ENCODE measurements at regions not wholly inside any gene's neighbourhood (a gene's known extent, or its start where the extent isn't known, plus 50 kb on each side); places are given as distances from the start of the nearest gene placed in this dataset.

DNA sequence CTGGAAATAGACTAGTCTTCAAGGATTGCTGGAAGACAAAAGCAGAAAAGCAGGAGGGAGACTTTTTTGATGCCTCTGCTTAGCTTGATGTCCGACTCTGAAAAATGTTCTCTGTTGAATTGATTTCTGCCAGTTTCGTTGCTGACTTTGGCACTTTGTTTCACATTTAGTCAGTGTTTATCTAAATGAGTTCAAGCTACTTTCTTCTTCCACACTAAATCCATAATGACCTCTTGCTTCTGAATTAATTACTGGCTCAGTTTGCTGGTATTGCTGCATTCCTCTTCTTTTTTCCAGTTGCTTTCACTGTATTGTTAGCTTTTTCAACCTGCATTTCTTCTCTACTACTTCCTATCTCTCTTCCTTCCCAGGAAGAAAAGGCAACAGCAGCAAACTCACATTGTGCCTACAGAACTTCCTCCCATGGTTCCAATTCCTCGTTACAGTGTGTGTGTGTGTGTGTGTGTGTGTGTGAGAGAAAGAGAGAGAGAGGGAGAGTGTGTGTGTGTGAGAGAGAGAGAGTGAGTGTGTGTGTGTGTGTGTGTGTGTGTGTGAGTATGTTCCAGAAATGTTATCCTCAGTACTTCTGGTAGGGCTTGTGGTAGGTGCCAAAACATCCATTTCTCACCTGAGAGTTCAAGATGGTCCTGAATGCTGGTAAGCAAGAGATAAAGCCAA lies 234.8 kb downstream of the CSNK1G3 start:
- no peaks in the 10 kb centered on the region for H3K4me1 ChIP-seq (ENCODE audit: control insufficient read depth in 2 of 2, insufficient read depth in 2 of 2, low read length in 2 of 2)
- H3K9me3 ChIP-seq (ENCODE audit: control insufficient read depth in 2 of 2, low read length in 2 of 2): no peaks in the 10 kb centered on the region
- no peak overlapping the region for H3K9ac ChIP-seq (ENCODE audit: low read depth in 1 of 2, low read length in 2 of 2)
- no peak overlapping the region for H3K27ac ChIP-seq (ENCODE audit: low read depth in 2 of 2, low read length in 2 of 2)
- no peaks in the 10 kb centered on the region for H3K36me3 ChIP-seq (ENCODE audit: control insufficient read depth in 2 of 2, insufficient read depth in 2 of 2, low read length in 2 of 2)
- H3K4me3 ChIP-seq (ENCODE audit: low read length in 2 of 2): no peak overlapping the region
- no peaks in the 10 kb centered on the region for H3K27me3 ChIP-seq (ENCODE audit: control insufficient read depth in 2 of 2, insufficient read depth in 2 of 2, low read length in 2 of 2)

DNA sequence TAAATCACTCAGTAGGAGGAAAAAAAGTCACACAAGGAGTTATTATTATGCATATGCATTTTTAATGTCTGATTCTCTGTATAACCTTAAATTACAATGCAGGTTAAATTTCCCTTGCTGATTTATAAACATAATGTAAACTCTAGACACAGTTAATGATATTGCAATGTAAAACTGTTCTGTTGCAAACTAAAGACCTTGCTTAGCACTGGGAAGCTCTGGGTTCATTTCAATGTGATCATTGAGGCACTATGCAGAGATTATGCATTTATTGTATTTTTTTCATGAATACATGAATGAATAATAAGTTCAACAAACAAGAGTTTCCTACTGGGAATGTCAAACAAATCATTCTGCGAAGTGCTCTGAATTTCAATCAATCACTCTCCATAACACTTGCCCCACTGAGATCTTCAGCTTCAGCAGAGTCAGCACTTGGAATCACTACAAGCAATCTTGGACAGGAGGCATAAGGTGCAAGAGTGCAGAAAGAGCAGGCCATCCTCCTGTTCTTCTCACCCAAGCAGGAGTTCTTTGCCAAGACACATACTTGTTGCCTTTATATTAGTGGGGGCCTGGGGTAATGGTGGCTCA lies 232.1 kb downstream of the CSNK1G3 start:
- H3K27me3 ChIP-seq (ENCODE audit: control insufficient read depth in 2 of 2, insufficient read depth in 2 of 2, low read length in 2 of 2): no peaks in the 10 kb centered on the region
- H3K36me3 ChIP-seq (ENCODE audit: control insufficient read depth in 2 of 2, insufficient read depth in 2 of 2, low read length in 2 of 2): no peaks in the 10 kb centered on the region
- H3K9ac ChIP-seq (ENCODE audit: low read depth in 1 of 2, low read length in 2 of 2): no peak overlapping the region
- no peak overlapping the region for H3K4me3 ChIP-seq (ENCODE audit: low read length in 2 of 2)
- H3K27ac ChIP-seq (ENCODE audit: low read depth in 2 of 2, low read length in 2 of 2): no peak overlapping the region
- H3K4me1 ChIP-seq (ENCODE audit: control insufficient read depth in 2 of 2, insufficient read depth in 2 of 2, low read length in 2 of 2): no peaks in the 10 kb centered on the region
- no peaks in the 10 kb centered on the region for H3K9me3 ChIP-seq (ENCODE audit: control insufficient read depth in 2 of 2, low read length in 2 of 2)

DNA sequence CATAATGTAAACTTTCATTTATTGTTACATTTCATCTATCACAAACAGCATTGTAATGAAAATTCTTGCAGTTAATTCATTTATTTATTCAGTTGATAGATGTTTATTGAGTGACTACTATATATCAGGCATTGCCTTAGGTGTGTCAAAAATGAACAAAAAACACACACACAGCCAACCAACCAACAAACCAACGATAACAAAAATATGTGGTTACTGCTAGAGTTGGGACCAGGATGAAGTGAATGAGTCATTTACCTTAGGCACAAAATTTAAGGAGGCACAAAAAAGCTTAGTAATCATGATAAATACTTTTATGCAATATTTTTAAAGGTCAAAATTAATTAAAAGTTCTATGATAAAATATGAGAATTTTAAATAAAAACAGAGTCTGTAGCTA lies 223.4 kb downstream of the CSNK1G3 start:
- H3K9me3 ChIP-seq (ENCODE audit: control insufficient read depth in 2 of 2, low read length in 2 of 2): no peaks in the 10 kb centered on the region
- no peak overlapping the region for H3K4me3 ChIP-seq (ENCODE audit: low read length in 2 of 2)
- H3K36me3 ChIP-seq (ENCODE audit: control insufficient read depth in 2 of 2, insufficient read depth in 2 of 2, low read length in 2 of 2): no peaks in the 10 kb centered on the region

DNA sequence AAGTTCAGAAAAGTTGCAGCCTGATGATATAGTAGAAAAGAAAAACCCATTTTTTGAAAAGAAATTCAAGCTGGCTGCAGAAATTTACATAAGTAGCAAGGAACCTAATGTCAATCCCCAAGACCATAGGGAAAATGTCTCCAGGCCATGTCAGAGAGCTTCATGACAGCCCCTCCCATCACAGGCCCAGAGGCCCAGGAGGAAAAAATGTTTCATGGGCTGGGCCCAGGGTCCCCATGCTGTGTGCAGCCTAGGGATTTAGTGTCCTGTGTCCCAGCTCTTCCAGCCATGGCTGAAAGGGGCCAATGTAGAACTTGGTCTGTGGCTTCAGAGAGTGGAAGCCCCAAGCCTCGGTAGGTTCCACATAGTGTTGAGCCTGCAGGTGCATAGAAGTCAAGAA lies 220.3 kb downstream of the CSNK1G3 start:
- no peaks in the 10 kb centered on the region for H3K4me1 ChIP-seq (ENCODE audit: control insufficient read depth in 2 of 2, insufficient read depth in 2 of 2, low read length in 2 of 2)
- no peaks in the 10 kb centered on the region for H3K36me3 ChIP-seq (ENCODE audit: control insufficient read depth in 2 of 2, insufficient read depth in 2 of 2, low read length in 2 of 2)
- H3K9me3 ChIP-seq (ENCODE audit: control insufficient read depth in 2 of 2, low read length in 2 of 2): no peaks in the 10 kb centered on the region
- no peaks in the 10 kb centered on the region for H3K27me3 ChIP-seq (ENCODE audit: control insufficient read depth in 2 of 2, insufficient read depth in 2 of 2, low read length in 2 of 2)
- H3K4me3 ChIP-seq (ENCODE audit: low read length in 2 of 2): no peak overlapping the region
- H3K27ac ChIP-seq (ENCODE audit: low read depth in 2 of 2, low read length in 2 of 2): no peak overlapping the region
- no peak overlapping the region for H3K9ac ChIP-seq (ENCODE audit: low read depth in 1 of 2, low read length in 2 of 2)

More for the DNA sequence above, 223.4 kb downstream of the CSNK1G3 start:
- Histone ChIP-seq H3K9ac (ENCODE audit: low read depth in 1 of 2, low read length in 2 of 2) (no peak overlapping the region), H3K27me3 (ENCODE audit: control insufficient read depth in 2 of 2, insufficient read depth in 2 of 2, low read length in 2 of 2) (no peaks in the 10 kb centered on the region), H3K4me1 (ENCODE audit: control insufficient read depth in 2 of 2, insufficient read depth in 2 of 2, low read length in 2 of 2) (no peaks in the 10 kb centered on the region), H3K27ac (ENCODE audit: low read depth in 2 of 2, low read length in 2 of 2) (no peak overlapping the region)

DNA sequence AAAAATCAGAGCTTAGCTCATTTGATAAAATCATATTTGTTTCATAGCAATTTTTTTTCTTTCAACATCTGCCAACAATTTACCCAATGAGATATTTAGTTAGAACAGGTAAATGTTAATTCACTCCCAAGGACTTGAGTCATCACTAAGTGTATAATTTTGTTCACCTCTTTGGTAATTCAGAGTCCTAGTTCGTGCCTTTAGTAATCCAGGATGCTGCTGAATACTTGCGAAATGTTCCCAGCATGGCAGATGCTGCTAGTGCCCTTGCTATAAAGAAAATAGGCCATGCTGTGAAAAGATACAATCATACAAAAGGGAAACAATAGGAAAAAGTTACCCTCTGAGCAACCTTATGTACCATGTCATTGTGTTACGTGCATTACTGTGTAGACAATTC lies 210.5 kb downstream of the CSNK1G3 start:
- Histone ChIP-seq H3K4me1 (ENCODE audit: control insufficient read depth in 2 of 2, insufficient read depth in 2 of 2, low read length in 2 of 2) (peaks cover 0 to 2% of the 10 kb centered on the region in 2 donors), H3K27me3 (ENCODE audit: control insufficient read depth in 2 of 2, insufficient read depth in 2 of 2, low read length in 2 of 2) (no peaks in the 10 kb centered on the region), H3K27ac (ENCODE audit: low read depth in 2 of 2, low read length in 2 of 2) (no peak overlapping the region), H3K9ac (ENCODE audit: low read depth in 1 of 2, low read length in 2 of 2) (no peak overlapping the region), H3K36me3 (ENCODE audit: control insufficient read depth in 2 of 2, insufficient read depth in 2 of 2, low read length in 2 of 2) (no peaks in the 10 kb centered on the region), H3K4me3 (ENCODE audit: low read length in 2 of 2) (no peak overlapping the region), H3K9me3 (ENCODE audit: control insufficient read depth in 2 of 2, low read length in 2 of 2) (no peaks in the 10 kb centered on the region)

DNA sequence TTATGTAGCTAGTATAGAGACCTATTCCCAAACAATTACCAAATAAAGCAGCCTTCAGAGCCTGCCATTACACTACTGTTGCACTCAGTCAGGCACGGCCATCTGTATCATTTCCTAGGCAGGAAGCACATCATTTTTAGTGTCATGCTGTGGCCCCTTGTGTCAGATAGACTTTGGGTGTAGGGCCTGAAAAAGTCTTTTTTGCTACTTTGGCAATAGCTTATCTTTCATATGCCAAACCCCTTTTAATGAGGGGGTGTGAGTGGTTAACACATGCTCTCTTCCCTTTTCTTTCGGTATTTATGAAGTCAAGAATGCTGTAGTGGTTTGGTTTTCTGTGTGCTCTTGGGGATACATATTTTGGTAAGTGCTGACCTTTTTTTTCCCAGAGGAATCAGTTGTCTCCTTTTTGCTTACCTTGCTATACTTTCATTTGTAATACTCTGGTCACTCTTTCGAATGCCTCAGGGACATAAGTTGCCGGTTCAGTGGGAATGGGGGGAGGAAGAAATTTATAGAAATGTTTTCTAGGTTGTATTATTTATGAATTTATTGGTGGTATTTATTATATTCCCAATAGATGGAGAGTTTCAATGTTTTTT lies 209.8 kb downstream of the CSNK1G3 start:
- H3K36me3 ChIP-seq (ENCODE audit: control insufficient read depth in 2 of 2, insufficient read depth in 2 of 2, low read length in 2 of 2): no peaks in the 10 kb centered on the region
- no peak overlapping the region for H3K27ac ChIP-seq (ENCODE audit: low read depth in 2 of 2, low read length in 2 of 2)
- no peak overlapping the region for H3K9ac ChIP-seq (ENCODE audit: low read depth in 1 of 2, low read length in 2 of 2)
- H3K4me1 ChIP-seq (ENCODE audit: control insufficient read depth in 2 of 2, insufficient read depth in 2 of 2, low read length in 2 of 2): peaks cover 0 to 2% of the 10 kb centered on the region in 2 donors
- H3K27me3 ChIP-seq (ENCODE audit: control insufficient read depth in 2 of 2, insufficient read depth in 2 of 2, low read length in 2 of 2): no peaks in the 10 kb centered on the region
- no peaks in the 10 kb centered on the region for H3K9me3 ChIP-seq (ENCODE audit: control insufficient read depth in 2 of 2, low read length in 2 of 2)
- no peak overlapping the region for H3K4me3 ChIP-seq (ENCODE audit: low read length in 2 of 2)

DNA sequence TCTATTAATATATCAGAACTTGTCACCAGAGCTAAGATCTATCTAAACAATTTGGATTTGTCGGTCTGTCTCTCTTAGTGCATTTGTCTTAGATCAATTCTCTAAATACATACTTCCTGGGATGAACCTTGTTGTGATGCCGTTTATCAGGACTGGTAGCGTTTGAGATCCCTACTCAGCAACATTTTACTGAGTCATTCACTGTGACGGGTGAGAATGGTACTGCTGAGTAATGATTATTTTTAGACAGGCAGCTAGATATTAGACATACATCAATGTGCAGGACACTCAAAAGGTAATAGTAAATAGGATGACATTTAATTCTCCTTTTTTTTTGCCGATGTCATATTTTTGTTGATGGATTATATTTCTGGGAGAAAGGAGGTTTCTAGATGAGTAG lies 209.0 kb downstream of the CSNK1G3 start:
- no peaks in the 10 kb centered on the region for H3K36me3 ChIP-seq (ENCODE audit: control insufficient read depth in 2 of 2, insufficient read depth in 2 of 2, low read length in 2 of 2)
- H3K9ac ChIP-seq (ENCODE audit: low read depth in 1 of 2, low read length in 2 of 2): no peak overlapping the region
- H3K4me1 ChIP-seq (ENCODE audit: control insufficient read depth in 2 of 2, insufficient read depth in 2 of 2, low read length in 2 of 2): peaks cover 0 to 2% of the 10 kb centered on the region in 2 donors
- no peaks in the 10 kb centered on the region for H3K9me3 ChIP-seq (ENCODE audit: control insufficient read depth in 2 of 2, low read length in 2 of 2)
- no peaks in the 10 kb centered on the region for H3K27me3 ChIP-seq (ENCODE audit: control insufficient read depth in 2 of 2, insufficient read depth in 2 of 2, low read length in 2 of 2)
- no peak overlapping the region for H3K27ac ChIP-seq (ENCODE audit: low read depth in 2 of 2, low read length in 2 of 2)
- no peak overlapping the region for H3K4me3 ChIP-seq (ENCODE audit: low read length in 2 of 2)

DNA sequence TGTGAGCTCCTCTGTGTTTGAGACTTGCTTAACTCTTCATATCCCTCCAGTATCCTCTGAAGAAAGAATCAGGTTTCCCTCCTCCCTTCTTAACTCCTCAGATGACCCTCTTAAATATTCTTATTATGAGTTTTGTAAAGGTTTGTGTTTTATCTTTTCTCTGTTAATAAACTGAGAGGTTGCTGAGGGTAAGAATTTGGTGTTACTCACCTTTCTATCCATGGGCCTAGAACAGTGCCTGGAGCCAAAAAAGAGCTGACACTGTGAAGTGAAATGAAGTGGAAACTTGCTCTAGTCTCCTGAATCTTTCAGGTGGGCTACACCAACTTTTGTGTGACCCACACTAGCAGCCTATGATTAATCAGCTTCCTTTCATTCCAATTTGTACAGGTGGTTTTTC lies 208.4 kb downstream of the CSNK1G3 start:
- Histone ChIP-seq H3K27me3 (ENCODE audit: control insufficient read depth in 2 of 2, insufficient read depth in 2 of 2, low read length in 2 of 2) (no peaks in the 10 kb centered on the region), H3K27ac (ENCODE audit: low read depth in 2 of 2, low read length in 2 of 2) (no peak overlapping the region), H3K36me3 (ENCODE audit: control insufficient read depth in 2 of 2, insufficient read depth in 2 of 2, low read length in 2 of 2) (no peaks in the 10 kb centered on the region), H3K9me3 (ENCODE audit: control insufficient read depth in 2 of 2, low read length in 2 of 2) (no peaks in the 10 kb centered on the region), H3K4me1 (ENCODE audit: control insufficient read depth in 2 of 2, insufficient read depth in 2 of 2, low read length in 2 of 2) (peaks cover 0 to 2% of the 10 kb centered on the region in 2 donors), H3K4me3 (ENCODE audit: low read length in 2 of 2) (no peak overlapping the region), H3K9ac (ENCODE audit: low read depth in 1 of 2, low read length in 2 of 2) (no peak overlapping the region)

DNA sequence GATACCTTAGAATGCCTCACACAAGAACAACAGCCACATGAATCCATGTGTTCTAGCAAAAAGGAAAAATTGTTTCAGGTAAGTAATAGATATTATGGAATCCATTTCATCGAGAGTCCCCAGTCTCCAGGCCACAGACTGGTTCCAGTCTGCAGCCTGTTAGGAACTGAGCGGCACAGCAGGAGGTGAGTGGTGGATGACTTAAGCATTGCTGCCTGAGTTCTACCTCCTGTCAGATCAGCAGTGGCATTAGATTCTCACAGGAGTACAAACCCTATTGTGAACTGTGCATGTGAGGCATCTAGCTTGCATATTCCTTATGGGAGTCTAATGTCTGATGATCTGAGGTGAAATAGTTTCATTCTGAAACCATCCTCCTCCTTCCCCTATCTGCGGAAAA lies 207.0 kb downstream of the CSNK1G3 start:
- H3K27ac ChIP-seq (ENCODE audit: low read depth in 2 of 2, low read length in 2 of 2): no peak overlapping the region
- no peak overlapping the region for H3K9ac ChIP-seq (ENCODE audit: low read depth in 1 of 2, low read length in 2 of 2)
- H3K4me1 ChIP-seq (ENCODE audit: control insufficient read depth in 2 of 2, insufficient read depth in 2 of 2, low read length in 2 of 2): peaks cover 0 to 2% of the 10 kb centered on the region in 2 donors
- H3K9me3 ChIP-seq (ENCODE audit: control insufficient read depth in 2 of 2, low read length in 2 of 2): no peaks in the 10 kb centered on the region
- H3K27me3 ChIP-seq (ENCODE audit: control insufficient read depth in 2 of 2, insufficient read depth in 2 of 2, low read length in 2 of 2): no peaks in the 10 kb centered on the region
- no peak overlapping the region for H3K4me3 ChIP-seq (ENCODE audit: low read length in 2 of 2)
- H3K36me3 ChIP-seq (ENCODE audit: control insufficient read depth in 2 of 2, insufficient read depth in 2 of 2, low read length in 2 of 2): no peaks in the 10 kb centered on the region

DNA sequence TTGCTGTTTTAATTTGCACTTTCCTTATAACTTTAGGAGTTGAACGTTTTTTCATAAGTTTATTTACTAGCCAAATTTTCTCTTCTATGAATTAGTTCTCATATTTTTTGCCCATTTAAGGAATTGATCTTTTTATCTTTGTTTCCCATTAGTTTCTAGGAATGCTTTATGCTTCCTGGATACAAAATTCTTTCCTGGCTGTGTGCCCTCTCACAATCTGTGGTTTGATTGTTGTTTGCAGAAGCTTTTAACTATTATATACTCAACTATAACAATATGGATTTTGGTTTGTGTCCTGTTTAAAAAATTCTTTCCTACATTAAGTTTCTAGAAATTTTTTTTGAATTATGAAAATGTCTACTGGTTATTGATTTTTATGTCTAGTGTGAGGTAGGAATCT lies 206.3 kb downstream of the CSNK1G3 start:
- H3K27ac ChIP-seq (ENCODE audit: low read depth in 2 of 2, low read length in 2 of 2): no peak overlapping the region

More for the DNA sequence above, 206.3 kb downstream of the CSNK1G3 start:
- no peaks in the 10 kb centered on the region for H3K9me3 ChIP-seq (ENCODE audit: control insufficient read depth in 2 of 2, low read length in 2 of 2)
- no peak overlapping the region for H3K4me3 ChIP-seq (ENCODE audit: low read length in 2 of 2)
- no peaks in the 10 kb centered on the region for H3K36me3 ChIP-seq (ENCODE audit: control insufficient read depth in 2 of 2, insufficient read depth in 2 of 2, low read length in 2 of 2)
- peaks cover 0 to 2% of the 10 kb centered on the region in 2 donors for H3K4me1 ChIP-seq (ENCODE audit: control insufficient read depth in 2 of 2, insufficient read depth in 2 of 2, low read length in 2 of 2)
- no peak overlapping the region for H3K9ac ChIP-seq (ENCODE audit: low read depth in 1 of 2, low read length in 2 of 2)
- H3K27me3 ChIP-seq (ENCODE audit: control insufficient read depth in 2 of 2, insufficient read depth in 2 of 2, low read length in 2 of 2): no peaks in the 10 kb centered on the region

All from mucosa of rectum (tissue), 2 donors.